GM20000 (cell line): ENCODE measurements at regions not wholly inside any gene's neighbourhood (a gene's known extent, or its start where the extent isn't known, plus 50 kb on each side); places are given as distances from the start of the nearest gene placed in this dataset.

Source experiments
- DNase-seq: peaks from one replicate; pipeline ENCODE4 v3.0.0; 2012; ENCODE audit warnings: low spot score
- TF ChIP-seq, protein P1 (sequence below): IDR thresholded peaks from 2 replicates; pipeline ENCODE4 v1.5.1; 2012; ENCODE audit warnings: mild to moderate bottlenecking, control low read depth; ENCODE audit errors: extremely low read depth, missing control alignments

GRCh38 chr10:60454336-60454735 lies 64.7 kb upstream of the ANK3 start:
- TF ChIP-seq, protein P1, sequence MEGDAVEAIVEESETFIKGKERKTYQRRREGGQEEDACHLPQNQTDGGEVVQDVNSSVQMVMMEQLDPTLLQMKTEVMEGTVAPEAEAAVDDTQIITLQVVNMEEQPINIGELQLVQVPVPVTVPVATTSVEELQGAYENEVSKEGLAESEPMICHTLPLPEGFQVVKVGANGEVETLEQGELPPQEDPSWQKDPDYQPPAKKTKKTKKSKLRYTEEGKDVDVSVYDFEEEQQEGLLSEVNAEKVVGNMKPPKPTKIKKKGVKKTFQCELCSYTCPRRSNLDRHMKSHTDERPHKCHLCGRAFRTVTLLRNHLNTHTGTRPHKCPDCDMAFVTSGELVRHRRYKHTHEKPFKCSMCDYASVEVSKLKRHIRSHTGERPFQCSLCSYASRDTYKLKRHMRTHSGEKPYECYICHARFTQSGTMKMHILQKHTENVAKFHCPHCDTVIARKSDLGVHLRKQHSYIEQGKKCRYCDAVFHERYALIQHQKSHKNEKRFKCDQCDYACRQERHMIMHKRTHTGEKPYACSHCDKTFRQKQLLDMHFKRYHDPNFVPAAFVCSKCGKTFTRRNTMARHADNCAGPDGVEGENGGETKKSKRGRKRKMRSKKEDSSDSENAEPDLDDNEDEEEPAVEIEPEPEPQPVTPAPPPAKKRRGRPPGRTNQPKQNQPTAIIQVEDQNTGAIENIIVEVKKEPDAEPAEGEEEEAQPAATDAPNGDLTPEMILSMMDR = no peak
- DNase-seq = no peak

DNA sequence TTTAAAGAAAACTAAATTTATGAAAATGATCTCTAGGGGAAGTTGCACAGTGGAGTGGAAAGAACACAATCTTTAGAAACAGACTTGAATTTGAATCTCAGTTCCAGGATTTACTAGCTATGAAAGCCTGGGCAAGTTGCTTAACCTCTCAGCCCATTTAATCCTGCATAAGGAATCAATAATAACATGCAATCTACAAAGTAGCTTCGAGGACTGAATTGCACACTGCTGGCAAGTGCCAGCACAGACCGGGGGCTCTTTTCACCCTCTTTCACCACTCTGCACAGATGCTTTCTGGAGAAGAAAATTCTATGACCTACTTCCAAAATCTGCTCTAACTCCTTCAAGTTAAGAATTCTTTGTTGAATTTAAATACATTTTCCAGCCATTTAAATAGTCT lies 63.4 kb upstream of the ANK3 start:
- DNase-seq = no peak
- TF ChIP-seq, protein P1 = no peak

DNA sequence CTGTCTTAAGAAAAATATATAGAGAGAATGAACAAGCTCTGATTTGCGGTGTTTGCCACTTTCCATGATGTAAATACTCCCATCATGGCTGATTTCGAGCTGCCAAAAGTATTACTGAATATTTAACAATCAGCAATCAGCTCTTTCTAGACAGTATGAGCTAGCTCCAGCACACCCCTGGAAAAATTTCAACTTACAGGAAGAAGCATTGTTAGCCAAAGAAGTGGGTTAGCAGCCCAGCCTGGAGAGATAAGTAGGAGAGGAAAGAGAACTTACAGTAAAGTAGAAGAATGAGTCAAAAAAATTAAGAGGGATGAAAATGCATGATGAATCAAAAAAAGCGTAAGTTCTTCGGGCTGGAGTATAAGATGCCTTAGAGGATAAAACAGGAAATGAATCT lies 60.6 kb upstream of the ANK3 start:
- no peak for DNase-seq
- TF ChIP-seq, protein P1 = no peak

DNA sequence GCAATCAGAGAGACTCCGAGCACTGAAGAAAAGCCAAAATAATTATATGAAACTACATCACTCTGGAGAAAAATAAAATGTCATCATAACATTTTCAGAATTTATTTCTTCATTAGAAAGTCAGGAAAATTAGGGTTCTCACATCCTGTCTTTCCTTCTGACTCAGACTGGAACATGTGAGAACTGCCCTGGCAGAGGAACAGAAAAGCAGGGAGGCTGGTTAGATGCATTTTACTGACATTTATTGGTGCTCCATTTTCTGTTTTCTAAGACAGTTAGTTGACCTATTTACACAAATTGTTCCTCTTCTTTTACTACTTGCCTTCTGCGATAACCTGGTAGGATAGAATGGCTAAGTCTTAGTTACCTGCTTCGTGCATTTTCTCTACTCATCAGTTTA lies 58.6 kb upstream of the ANK3 start:
- TF ChIP-seq, protein P1 = no peak

GRCh38 chr10:60446851-60447250 lies 57.2 kb upstream of the ANK3 start:
- TF ChIP-seq, protein P1 = no peak
- no peak for DNase-seq

More for the DNA sequence above, 58.6 kb upstream of the ANK3 start:
- DNase-seq = no peak

DNA sequence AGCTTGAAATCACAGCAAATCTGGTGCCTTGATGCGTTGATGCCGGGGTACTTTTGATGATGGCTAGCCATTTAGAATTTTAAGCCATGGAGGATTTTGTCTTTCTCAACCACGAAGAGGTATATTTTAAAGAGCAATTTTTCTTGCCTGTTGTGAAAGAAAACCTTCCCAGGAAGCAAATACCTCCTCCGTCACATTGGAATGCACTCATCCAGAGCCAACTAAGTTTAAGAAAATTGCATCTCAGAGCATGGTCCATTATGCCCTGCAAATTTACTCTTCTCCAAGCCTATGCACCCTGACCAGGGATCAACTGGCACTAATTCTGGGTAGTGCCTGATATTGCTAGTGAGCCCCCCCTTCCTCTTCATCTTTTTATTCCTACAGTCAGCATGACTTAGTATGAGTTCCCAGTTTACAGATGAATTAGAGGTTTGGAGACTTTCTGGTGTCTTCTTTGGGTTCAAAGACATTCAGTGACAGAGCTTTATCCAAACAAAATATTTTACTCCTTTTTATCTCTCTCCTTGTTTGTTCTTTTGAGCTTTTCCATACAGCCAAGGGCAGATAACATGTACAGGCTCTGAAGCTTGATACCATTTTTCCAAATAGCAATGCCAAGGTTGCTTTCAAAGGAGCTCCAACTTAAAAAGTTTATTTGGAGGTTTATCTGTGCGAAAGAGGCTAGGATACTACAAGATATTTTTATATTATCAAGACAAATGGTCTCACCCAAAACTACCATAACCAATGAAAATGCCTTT lies 56.6 kb upstream of the ANK3 start:
- TF ChIP-seq, protein P1 = no peak
- no peak for DNase-seq

- no peak for DNase-seq
- TF ChIP-seq, protein P1 = no peak
Observed at GRCh38 chr10:60444494-60445064, 54.9 kb upstream of the ANK3 start.
